Amygdala (tissue), 56 donors: ENCODE measurements at regions not wholly inside any gene's neighbourhood (a gene's known extent, or its start where the extent isn't known, plus 50 kb on each side); places are given as distances from the start of the nearest gene placed in this dataset.
"Not testable (repeated sequence)": the region's sequence is repeated elsewhere in the genome, so short reads cannot be mapped to it uniquely, and the experiment has no call there.

Experiments
- DNase-seq, 56 donors: peaks; one replicate each; lab custom pipeline; 2025; lab: John Stamatoyannopoulos, UW

GRCh38 chr3:25944329-25944728, 154.4 kb downstream of the OXSM start:
- no peak for DNase-seq

GRCh38 chr3:25945366-25945765, 155.5 kb downstream of the OXSM start:
- no peak for DNase-seq

GRCh38 chr3:25945836-25946235, 155.9 kb downstream of the OXSM start:
- no peak for DNase-seq

- no peak for DNase-seq
These were observed 162.2 kb downstream of the OXSM start for GRCh38 chr3:25952133-25952532.

GRCh38 chr3:25957026-25957425, 167.1 kb downstream of the OXSM start:
- no peak for DNase-seq

GRCh38 chr3:25960776-25961175, 170.9 kb downstream of the OXSM start:
- DNase-seq = no peak

- no peak for DNase-seq
These were observed 172.4 kb downstream of the OXSM start for GRCh38 chr3:25962255-25962654.

GRCh38 chr3:25964141-25964540, 174.3 kb downstream of the OXSM start:
- no peak for DNase-seq

- no peak for DNase-seq
These were observed 177.5 kb downstream of the OXSM start for GRCh38 chr3:25967385-25967784.

GRCh38 chr3:25971736-25972135, 181.8 kb downstream of the OXSM start:
- DNase-seq = no peak

- no peak for DNase-seq
These were observed 183.2 kb downstream of the OXSM start for GRCh38 chr3:25973122-25973521.

- no peak for DNase-seq
These were observed 192.9 kb downstream of the OXSM start for GRCh38 chr3:25982756-25983155.

GRCh38 chr3:25985621-25986020, 195.7 kb downstream of the OXSM start:
- DNase-seq = no peak

GRCh38 chr3:25992606-25993005, 202.7 kb downstream of the OXSM start:
- no peak for DNase-seq

- DNase-seq = no peak
These were observed 214.3 kb downstream of the OXSM start for GRCh38 chr3:26004172-26004571.

- DNase-seq = no peak
These were observed 221.4 kb downstream of the OXSM start for GRCh38 chr3:26011276-26011675.

- DNase-seq = no peak
These were observed 222.4 kb downstream of the OXSM start for GRCh38 chr3:26012241-26012745.

- DNase-seq = no peak
These were observed 225.9 kb downstream of the OXSM start for GRCh38 chr3:26015752-26016151.

GRCh38 chr3:26018889-26019288, 229.0 kb downstream of the OXSM start:
- DNase-seq = no peak

GRCh38 chr3:26024206-26024605, 234.3 kb downstream of the OXSM start:
- DNase-seq = not testable (repeated sequence)

GRCh38 chr3:26029321-26029720, 239.4 kb downstream of the OXSM start:
- DNase-seq = no peak

- not testable (repeated sequence) for DNase-seq
These were observed 252.2 kb downstream of the OXSM start for GRCh38 chr3:26042126-26042525.

- DNase-seq = no peak
These were observed 260.1 kb downstream of the OXSM start for GRCh38 chr3:26049951-26050350.
